GM23338 (cell line): ENCODE measurements at regions not wholly inside any gene's neighbourhood (a gene's known extent, or its start where the extent isn't known, plus 50 kb on each side); places are given as distances from the start of the nearest gene placed in this dataset.

Source experiments
- ATAC-seq: fragments of 200-7000 bp; cut with Tn5 transposase; 3 replicates; pipeline ENCODE4 v1.9.1; 2020
- DNase-seq: peaks from one replicate; pipeline ENCODE4 v3.0.0-alpha.2; 2015; ENCODE audit warnings: low spot score
- H2AFZ ChIP-seq: fragments of 200-600 bp; sonication (generic); 2 replicates; pipeline ENCODE4 v1.8.0; 2016; ENCODE audit warnings: antibody characterized with exemption, mild to moderate bottlenecking, moderate library complexity
- H3F3A ChIP-seq: fragments of 200-600 bp; sonication (generic); replicated peaks from 2 replicates; pipeline ENCODE4 v1.8.0; 2017; ENCODE audit warnings: antibody characterized with exemption, mixed run types, low read depth
- H3K27ac ChIP-seq: fragments of 200-600 bp; sonication (generic); 2 replicates; pipeline ENCODE4 v1.6.1; 2016; ENCODE audit warnings: low read depth
- H3K27me3 ChIP-seq: fragments of 200-600 bp; sonication (generic); 2 replicates; pipeline ENCODE4 v1.8.0; 2016; ENCODE audit warnings: mild to moderate bottlenecking, mixed run types, moderate library complexity; ENCODE audit not compliant: insufficient read depth
- H3K36me3 ChIP-seq: fragments of 200-600 bp; sonication (generic); 2 replicates; pipeline ENCODE4 v1.8.0; 2016; ENCODE audit warnings: mild to moderate bottlenecking; ENCODE audit not compliant: insufficient read depth
- H3K4me1 ChIP-seq: fragments of 200-600 bp; sonication (generic); 2 replicates; pipeline ENCODE4 v1.8.0; 2016; ENCODE audit warnings: mild to moderate bottlenecking, moderate library complexity; ENCODE audit not compliant: insufficient read depth
- H3K4me2 ChIP-seq: fragments of 200-600 bp; sonication (generic); 2 replicates; pipeline ENCODE4 v1.7.1; 2017; ENCODE audit warnings: mixed run types
- H3K4me3 ChIP-seq: fragments of 200-600 bp; sonication (generic); 2 replicates; pipeline ENCODE4 v1.6.1; 2016; ENCODE audit warnings: mixed run types
- H3K79me2 ChIP-seq: fragments of 200-600 bp; sonication (generic); replicated peaks from 2 replicates; pipeline ENCODE4 v1.8.0; 2017; ENCODE audit warnings: mild to moderate bottlenecking; ENCODE audit not compliant: insufficient read depth
- H3K9me2 ChIP-seq: fragments of 200-600 bp; sonication (generic); 2 replicates; pipeline ENCODE4 v1.8.0; 2017; ENCODE audit not compliant: insufficient read depth
- H4K20me1 ChIP-seq: fragments of 200-600 bp; sonication (generic); replicated peaks from 2 replicates; pipeline ENCODE4 v1.8.0; 2017; ENCODE audit warnings: mild to moderate bottlenecking; ENCODE audit not compliant: insufficient read depth
- H3K27ac Mint-ChIP-seq: 2 replicates; pipeline ENCODE4 v1.8.0; 2020; ENCODE audit warnings: inconsistent platforms, mild to moderate bottlenecking, moderate library complexity, mixed read lengths
- H3K27me3 Mint-ChIP-seq: 3 replicates; pipeline ENCODE4 v1.8.0; 2022; ENCODE audit warnings: low read depth, mild to moderate bottlenecking, moderate library complexity, mixed read lengths, inconsistent platforms; ENCODE audit not compliant: insufficient read depth, poor library complexity
- H3K36me3 Mint-ChIP-seq: 3 replicates; pipeline ENCODE4 v1.8.0; 2021; ENCODE audit warnings: low read depth, mild to moderate bottlenecking, inconsistent platforms, moderate library complexity, mixed read lengths
- H3K4me1 Mint-ChIP-seq: 3 replicates; pipeline ENCODE4 v1.8.0; 2020; ENCODE audit warnings: mild to moderate bottlenecking, inconsistent platforms, mixed read lengths
- H3K4me3 Mint-ChIP-seq: 3 replicates; pipeline ENCODE4 v1.8.0; 2021; ENCODE audit warnings: moderate library complexity, mild to moderate bottlenecking, inconsistent platforms, mixed read lengths
- H3K9me3 Mint-ChIP-seq: 3 replicates; pipeline ENCODE4 v1.8.0; 2020; ENCODE audit warnings: moderate library complexity, mild to moderate bottlenecking, inconsistent platforms, mixed read lengths
- CREB1 ChIP-seq: fragments of 250-450 bp; sonication (Bioruptor Pico); IDR thresholded peaks from 2 replicates; pipeline ENCODE4 v1.5.0; 2020; ENCODE audit warnings: low read depth, mild to moderate bottlenecking, moderate library complexity
- ETS1 ChIP-seq: IDR thresholded peaks from 2 replicates; pipeline ENCODE4 v1.6.1; 2016; ENCODE audit warnings: antibody characterized with exemption
- EZH2 ChIP-seq: fragments of 200-600 bp; sonication (generic); IDR thresholded peaks from one replicate; pipeline ENCODE4 v1.8.0; 2017; ENCODE audit warnings: antibody characterized with exemption, mild to moderate bottlenecking, low read depth; ENCODE audit not compliant: unreplicated experiment
- EZH2phosphoT487 ChIP-seq: fragments of 200-600 bp; sonication (generic); IDR thresholded peaks from one replicate; pipeline ENCODE4 v1.8.1; 2018; ENCODE audit warnings: antibody characterized with exemption; ENCODE audit not compliant: unreplicated experiment
- JUNB ChIP-seq: IDR thresholded peaks from one replicate; pipeline ENCODE4 v1.6.1; 2016; ENCODE audit warnings: antibody characterized with exemption; ENCODE audit not compliant: unreplicated experiment
- NANOG ChIP-seq: IDR thresholded peaks from 2 replicates; pipeline ENCODE4 v1.6.1; 2016; ENCODE audit warnings: antibody characterized with exemption, borderline replicate concordance
- POLR2AphosphoS5 ChIP-seq: IDR thresholded peaks from 2 replicates; pipeline ENCODE4 v1.6.1; 2016; ENCODE audit warnings: antibody characterized with exemption, low read depth
- REST ChIP-seq: IDR thresholded peaks from one replicate; pipeline ENCODE4 v1.6.1; 2018; ENCODE audit warnings: antibody characterized with exemption; ENCODE audit not compliant: unreplicated experiment
- STAT1 ChIP-seq: IDR thresholded peaks from one replicate; pipeline ENCODE4 v1.6.1; 2016; ENCODE audit warnings: antibody characterized with exemption; ENCODE audit not compliant: unreplicated experiment
- ZNF114 ChIP-seq: fragments of 250-450 bp; sonication (Bioruptor Pico); IDR thresholded peaks from 2 replicates; pipeline ENCODE4 v1.5.0; 2020; ENCODE audit warnings: mild to moderate bottlenecking, moderate library complexity
- ZNF331 ChIP-seq: fragments of 250-450 bp; sonication (Bioruptor Pico); IDR thresholded peaks from 2 replicates; pipeline ENCODE4 v1.5.0; 2020; ENCODE audit warnings: low read depth, mild to moderate bottlenecking, moderate library complexity
- ZNF462 ChIP-seq: fragments of 250-450 bp; sonication (Bioruptor Pico); IDR thresholded peaks from 2 replicates; pipeline ENCODE4 v1.5.0; 2020; ENCODE audit warnings: mild to moderate bottlenecking, moderate library complexity
- TF ChIP-seq, protein P1 (sequence below), 2 experiments: fragments of 200-600 bp in 1 of 2; sonication (generic) in 1 of 2; conservative IDR thresholded peaks; 2 replicates each; pipeline versions ENCODE4 v1.5.1 to v1.6.1; 2016 to 2017; ENCODE audit warnings: antibody characterized with exemption in 2 of 2, low read depth in 2 of 2, mild to moderate bottlenecking in 2 of 2, moderate library complexity in 1 of 2

DNA sequence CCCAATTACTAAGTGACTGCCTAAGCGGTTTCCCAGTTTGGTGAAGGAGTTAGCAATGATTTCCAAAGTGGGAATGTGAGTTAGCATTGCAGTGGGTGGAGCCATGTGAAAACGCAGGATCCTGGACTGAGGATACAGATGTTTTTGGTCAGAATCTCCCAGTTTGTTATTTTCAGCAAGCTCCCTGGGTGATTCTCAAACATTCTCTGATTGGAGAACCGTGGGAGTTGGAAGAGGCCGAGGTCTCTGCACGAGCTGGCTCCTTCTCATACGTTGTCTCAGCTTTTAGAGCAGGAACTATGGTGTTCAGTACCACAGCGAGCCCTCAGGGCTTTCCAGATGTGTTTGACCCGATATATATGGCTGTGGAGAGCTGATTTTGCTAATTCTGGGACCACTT lies 396.5 kb upstream of the NPVF start:
- Histone ChIP-seq H3K4me1 (peaks cover 13% of the 10 kb centered on the region), H3K36me3 (no peaks in the 10 kb centered on the region), H4K20me1 (no peaks in the 10 kb centered on the region), H3K4me2 (no peak overlapping the region), H3K27me3 (no peaks in the 10 kb centered on the region), H3K4me3 (no peak overlapping the region), H3K79me2 (no peaks in the 10 kb centered on the region), H2AFZ (peak overlapping the region; percentile 44; the same call in 1 of the 2 replicates), H3K9me2 (no peaks in the 10 kb centered on the region; the same call in 1 of the 2 replicates), H3F3A (no peaks in the 10 kb centered on the region), H3K27ac (no peak overlapping the region)
- H3K27ac Mint-ChIP-seq: no peak overlapping the region
- H3K36me3 Mint-ChIP-seq: no peaks in the 10 kb centered on the region
- no peak for TF ChIP-seq STAT1
- TF ChIP-seq EZH2phosphoT487: no peak
- TF ChIP-seq ZNF462 (CRISPR knock-in tag): no peak
- no peak for TF ChIP-seq REST
- no peak for TF ChIP-seq CREB1
- TF ChIP-seq ETS1: no peak
- TF ChIP-seq POLR2AphosphoS5: no peak
- TF ChIP-seq EZH2: no peak
- no peak for TF ChIP-seq ZNF331 (CRISPR knock-in tag)
- no peak for TF ChIP-seq NANOG
- no peak for TF ChIP-seq ZNF114 (CRISPR knock-in tag)
- TF ChIP-seq, protein P1, sequence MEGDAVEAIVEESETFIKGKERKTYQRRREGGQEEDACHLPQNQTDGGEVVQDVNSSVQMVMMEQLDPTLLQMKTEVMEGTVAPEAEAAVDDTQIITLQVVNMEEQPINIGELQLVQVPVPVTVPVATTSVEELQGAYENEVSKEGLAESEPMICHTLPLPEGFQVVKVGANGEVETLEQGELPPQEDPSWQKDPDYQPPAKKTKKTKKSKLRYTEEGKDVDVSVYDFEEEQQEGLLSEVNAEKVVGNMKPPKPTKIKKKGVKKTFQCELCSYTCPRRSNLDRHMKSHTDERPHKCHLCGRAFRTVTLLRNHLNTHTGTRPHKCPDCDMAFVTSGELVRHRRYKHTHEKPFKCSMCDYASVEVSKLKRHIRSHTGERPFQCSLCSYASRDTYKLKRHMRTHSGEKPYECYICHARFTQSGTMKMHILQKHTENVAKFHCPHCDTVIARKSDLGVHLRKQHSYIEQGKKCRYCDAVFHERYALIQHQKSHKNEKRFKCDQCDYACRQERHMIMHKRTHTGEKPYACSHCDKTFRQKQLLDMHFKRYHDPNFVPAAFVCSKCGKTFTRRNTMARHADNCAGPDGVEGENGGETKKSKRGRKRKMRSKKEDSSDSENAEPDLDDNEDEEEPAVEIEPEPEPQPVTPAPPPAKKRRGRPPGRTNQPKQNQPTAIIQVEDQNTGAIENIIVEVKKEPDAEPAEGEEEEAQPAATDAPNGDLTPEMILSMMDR (conservative IDR thresholded peaks at IDR 0.05; ENCODE audit: low read depth in 2 of 2): no peak
- TF ChIP-seq JUNB: no peak
- DNase-seq (no peak), ATAC-seq (no peak)
- no peak overlapping the region for H3K4me3 Mint-ChIP-seq
- no peaks in the 10 kb centered on the region for H3K9me3 Mint-ChIP-seq
- peaks cover 21% of the 10 kb centered on the region for H3K4me1 Mint-ChIP-seq
- no peaks in the 10 kb centered on the region for H3K27me3 Mint-ChIP-seq
